ENCODE measurements at regions not wholly inside any gene's neighbourhood (a gene's known extent, or its start where the extent isn't known, plus 50 kb on each side); places are given as distances from the start of the nearest gene placed in this dataset.

DNA sequence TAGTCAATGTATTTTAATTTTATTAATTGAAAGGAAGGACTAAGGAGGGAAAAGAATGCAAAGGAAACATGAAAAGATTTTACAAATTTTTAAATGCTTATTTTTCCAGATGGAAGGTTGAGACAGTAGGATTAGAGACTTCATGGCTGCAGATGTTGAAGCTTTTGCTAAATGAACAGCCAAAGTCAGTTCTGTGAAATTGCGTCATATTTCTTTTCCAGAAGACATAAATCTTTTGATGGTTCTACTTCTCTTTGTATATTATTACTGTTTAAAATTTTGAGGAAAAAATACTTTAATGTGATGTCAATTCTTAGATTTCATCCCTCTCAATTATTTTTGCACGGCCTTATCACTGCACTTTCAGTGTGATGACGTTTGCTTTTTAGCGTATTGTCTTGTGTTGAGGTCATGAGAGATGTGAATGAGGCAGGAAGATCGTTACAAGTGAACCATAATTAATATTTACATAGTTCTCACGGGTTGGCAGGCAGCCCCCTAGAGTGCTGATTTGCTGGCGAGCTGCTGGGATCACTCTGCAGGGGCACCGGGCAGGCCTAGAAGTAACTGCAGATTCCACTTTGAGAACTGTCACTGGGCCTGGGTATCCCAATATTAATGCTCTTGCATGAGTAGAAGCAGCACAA lies 158.1 kb downstream of the TBXT start:
- TF ChIP-seq, protein P1, sequence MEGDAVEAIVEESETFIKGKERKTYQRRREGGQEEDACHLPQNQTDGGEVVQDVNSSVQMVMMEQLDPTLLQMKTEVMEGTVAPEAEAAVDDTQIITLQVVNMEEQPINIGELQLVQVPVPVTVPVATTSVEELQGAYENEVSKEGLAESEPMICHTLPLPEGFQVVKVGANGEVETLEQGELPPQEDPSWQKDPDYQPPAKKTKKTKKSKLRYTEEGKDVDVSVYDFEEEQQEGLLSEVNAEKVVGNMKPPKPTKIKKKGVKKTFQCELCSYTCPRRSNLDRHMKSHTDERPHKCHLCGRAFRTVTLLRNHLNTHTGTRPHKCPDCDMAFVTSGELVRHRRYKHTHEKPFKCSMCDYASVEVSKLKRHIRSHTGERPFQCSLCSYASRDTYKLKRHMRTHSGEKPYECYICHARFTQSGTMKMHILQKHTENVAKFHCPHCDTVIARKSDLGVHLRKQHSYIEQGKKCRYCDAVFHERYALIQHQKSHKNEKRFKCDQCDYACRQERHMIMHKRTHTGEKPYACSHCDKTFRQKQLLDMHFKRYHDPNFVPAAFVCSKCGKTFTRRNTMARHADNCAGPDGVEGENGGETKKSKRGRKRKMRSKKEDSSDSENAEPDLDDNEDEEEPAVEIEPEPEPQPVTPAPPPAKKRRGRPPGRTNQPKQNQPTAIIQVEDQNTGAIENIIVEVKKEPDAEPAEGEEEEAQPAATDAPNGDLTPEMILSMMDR (IDR thresholded peaks at IDR 0.05) = no peak
- no peak for TF ChIP-seq ZFX (IDR thresholded peaks at IDR 0.05; ENCODE audit: borderline replicate concordance)
